Smooth muscle cell (in vitro differentiated cells): ENCODE measurements at regions not wholly inside any gene's neighbourhood (a gene's known extent, or its start where the extent isn't known, plus 50 kb on each side); places are given as distances from the start of the nearest gene placed in this dataset.

Source experiments
- DNase-seq: peaks from one replicate; lab custom pipeline; 2025; ENCODE audit not compliant: unreplicated experiment; lab: John Stamatoyannopoulos, UW
- H2AFZ ChIP-seq: fragments of 200-600 bp; sonication (generic); 2 replicates; pipeline ENCODE4 v1.6.0; 2016; ENCODE audit warnings: antibody characterized with exemption, low read depth, mild to moderate bottlenecking
- H3F3A ChIP-seq: fragments of 200-600 bp; sonication (generic); 2 replicates; pipeline ENCODE4 v1.6.0; 2017; ENCODE audit warnings: antibody characterized with exemption, low read depth
- H3K27ac ChIP-seq: fragments of 200-600 bp; sonication (generic); 2 replicates; pipeline ENCODE4 v1.5.1; 2016; ENCODE audit warnings: low read depth, mild to moderate bottlenecking
- H3K27me3 ChIP-seq: fragments of 200-600 bp; sonication (generic); 2 replicates; pipeline ENCODE4 v1.6.1; 2016; ENCODE audit warnings: low read depth, mild to moderate bottlenecking
- H3K36me3 ChIP-seq: fragments of 200-600 bp; sonication (generic); 2 replicates; pipeline ENCODE4 v1.5.1; 2016; ENCODE audit warnings: low read depth
- H3K4me1 ChIP-seq: fragments of 200-600 bp; sonication (generic); 2 replicates; pipeline ENCODE4 v1.5.1; 2016; ENCODE audit warnings: low read depth
- H3K4me2 ChIP-seq: fragments of 200-600 bp; sonication (generic); 2 replicates; pipeline ENCODE4 v1.6.0; 2016; ENCODE audit warnings: mild to moderate bottlenecking
- H3K4me3 ChIP-seq: fragments of 200-600 bp; sonication (generic); 2 replicates; pipeline ENCODE4 v1.5.1; 2016; ENCODE audit warnings: mild to moderate bottlenecking
- H3K79me2 ChIP-seq: fragments of 200-600 bp; sonication (generic); 2 replicates; pipeline ENCODE4 v1.6.0; 2016; ENCODE audit warnings: low read depth, mild to moderate bottlenecking
- H3K9ac ChIP-seq: fragments of 200-600 bp; sonication (generic); 2 replicates; pipeline ENCODE4 v1.6.0; 2016; ENCODE audit warnings: low read depth
- H3K9me3 ChIP-seq: fragments of 200-600 bp; sonication (generic); replicated peaks from 2 replicates; pipeline ENCODE4 v1.5.1; 2016; ENCODE audit warnings: low read depth
- H4K20me1 ChIP-seq: fragments of 200-600 bp; sonication (generic); 2 replicates; pipeline ENCODE4 v1.6.0; 2016; ENCODE audit warnings: low read depth
- WGBS: methylation state at CpG from one replicate; pipeline ENCODE4 v1.1.7; 2016; ENCODE audit warnings: low lambda C conversion rate; 5-methylcytosine and 5-hydroxymethylcytosine counted together
- TF ChIP-seq, protein P1 (sequence below): fragments of 200-600 bp; sonication (generic); IDR thresholded peaks from 2 replicates; pipeline ENCODE4 v1.5.1; 2017; ENCODE audit warnings: borderline replicate concordance, mild to moderate bottlenecking, antibody characterized with exemption; ENCODE audit not compliant: insufficient read depth, poor library complexity, severe bottlenecking

GRCh38 chr1:104156738-104157137, 407.0 kb downstream of the AMY1C start:
- no peaks in the 10 kb centered on the region for H4K20me1 ChIP-seq
- H3K4me1 ChIP-seq = no peaks in the 10 kb centered on the region
- no peak overlapping the region for H3K4me2 ChIP-seq
- 91% methylated on average over 4 of the region's 4 CpGs for WGBS
- no peaks in the 10 kb centered on the region for H3K79me2 ChIP-seq
- TF ChIP-seq, protein P1, sequence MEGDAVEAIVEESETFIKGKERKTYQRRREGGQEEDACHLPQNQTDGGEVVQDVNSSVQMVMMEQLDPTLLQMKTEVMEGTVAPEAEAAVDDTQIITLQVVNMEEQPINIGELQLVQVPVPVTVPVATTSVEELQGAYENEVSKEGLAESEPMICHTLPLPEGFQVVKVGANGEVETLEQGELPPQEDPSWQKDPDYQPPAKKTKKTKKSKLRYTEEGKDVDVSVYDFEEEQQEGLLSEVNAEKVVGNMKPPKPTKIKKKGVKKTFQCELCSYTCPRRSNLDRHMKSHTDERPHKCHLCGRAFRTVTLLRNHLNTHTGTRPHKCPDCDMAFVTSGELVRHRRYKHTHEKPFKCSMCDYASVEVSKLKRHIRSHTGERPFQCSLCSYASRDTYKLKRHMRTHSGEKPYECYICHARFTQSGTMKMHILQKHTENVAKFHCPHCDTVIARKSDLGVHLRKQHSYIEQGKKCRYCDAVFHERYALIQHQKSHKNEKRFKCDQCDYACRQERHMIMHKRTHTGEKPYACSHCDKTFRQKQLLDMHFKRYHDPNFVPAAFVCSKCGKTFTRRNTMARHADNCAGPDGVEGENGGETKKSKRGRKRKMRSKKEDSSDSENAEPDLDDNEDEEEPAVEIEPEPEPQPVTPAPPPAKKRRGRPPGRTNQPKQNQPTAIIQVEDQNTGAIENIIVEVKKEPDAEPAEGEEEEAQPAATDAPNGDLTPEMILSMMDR = no peak
- H3K9ac ChIP-seq = no peak overlapping the region
- no peaks in the 10 kb centered on the region for H3K9me3 ChIP-seq
- DNase-seq = no peak
- no peaks in the 10 kb centered on the region for H3K27me3 ChIP-seq
- H3K36me3 ChIP-seq = no peaks in the 10 kb centered on the region
- no peaks in the 10 kb centered on the region for H3F3A ChIP-seq
- H3K27ac ChIP-seq = no peak overlapping the region
- H2AFZ ChIP-seq = no peak overlapping the region
- H3K4me3 ChIP-seq = no peak overlapping the region

DNA sequence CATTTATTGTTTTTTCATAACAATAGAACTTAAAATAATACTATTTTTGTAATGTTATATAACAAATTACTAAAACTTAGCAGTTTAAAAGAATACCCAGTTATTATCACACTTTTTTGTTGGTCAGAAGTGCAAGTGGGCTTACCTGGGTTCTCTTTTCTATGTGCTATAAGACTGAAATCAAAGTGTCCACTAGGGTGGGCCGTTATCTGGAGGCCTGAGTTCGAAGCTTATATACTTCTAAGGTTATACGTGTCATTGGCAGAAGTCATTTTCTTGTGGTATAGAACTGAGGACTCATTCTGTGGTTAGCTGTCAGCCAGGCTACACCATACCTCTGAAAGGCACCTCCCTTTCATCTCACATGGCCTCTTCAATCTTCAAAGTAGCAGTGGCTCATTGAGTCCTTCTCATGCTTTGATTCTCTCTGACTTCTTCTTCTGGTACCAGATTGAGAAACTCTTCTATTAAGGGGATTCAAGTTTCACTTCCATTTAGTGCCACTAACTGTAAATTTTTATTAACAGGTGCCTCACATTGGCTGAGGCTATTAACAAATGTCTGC, 414.3 kb downstream of the AMY1C start:
- Histone ChIP-seq H3K4me3 (no peak overlapping the region), H2AFZ (no peak overlapping the region), H4K20me1 (no peaks in the 10 kb centered on the region), H3K27ac (no peak overlapping the region), H3K79me2 (no peaks in the 10 kb centered on the region), H3K36me3 (no peaks in the 10 kb centered on the region), H3K9me3 (no peaks in the 10 kb centered on the region), H3K4me2 (no peak overlapping the region), H3K9ac (no peak overlapping the region), H3F3A (no peaks in the 10 kb centered on the region), H3K27me3 (no peaks in the 10 kb centered on the region), H3K4me1 (no peaks in the 10 kb centered on the region)
- TF ChIP-seq, protein P1 = no peak
- no peak for DNase-seq
- WGBS = 88% methylated on average over 3 of the region's 3 CpGs

- Histone ChIP-seq H3K4me1 (no peaks in the 10 kb centered on the region), H3K79me2 (no peaks in the 10 kb centered on the region), H3K9me3 (no peaks in the 10 kb centered on the region), H3K9ac (no peak overlapping the region), H3K4me2 (no peak overlapping the region), H3K27ac (no peak overlapping the region), H2AFZ (no peak overlapping the region), H4K20me1 (no peaks in the 10 kb centered on the region), H3K4me3 (no peak overlapping the region), H3K36me3 (no peaks in the 10 kb centered on the region), H3F3A (no peaks in the 10 kb centered on the region), H3K27me3 (no peaks in the 10 kb centered on the region)
- no peak for DNase-seq
- 96% methylated on average over 22 of the region's 25 CpGs for WGBS
- TF ChIP-seq, protein P1 = no peak
Measured at GRCh38 chr1:104172243-104172681, 422.6 kb downstream of the AMY1C start.

DNA sequence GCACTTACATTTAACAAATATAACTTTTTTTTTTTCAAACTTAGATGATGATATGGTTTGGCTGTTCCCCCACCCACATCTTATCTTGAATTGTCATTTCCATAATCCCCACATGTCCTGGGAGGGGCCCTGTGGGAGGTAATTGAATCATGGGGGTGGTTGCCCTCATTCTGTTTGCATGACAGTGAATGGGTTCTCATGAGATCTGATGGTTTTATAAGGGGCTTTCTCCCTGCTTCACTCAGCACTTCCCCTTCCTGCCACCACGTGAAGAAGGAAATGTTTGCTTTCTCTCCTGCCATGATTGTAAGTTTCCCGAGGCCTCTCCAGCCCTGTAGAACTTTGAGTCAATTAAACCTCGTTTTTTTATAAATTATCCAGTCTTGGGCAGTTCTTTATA, 432.6 kb downstream of the AMY1C start:
- DNase-seq = no peak
- Histone ChIP-seq H3K9me3 (no peaks in the 10 kb centered on the region), H4K20me1 (no peaks in the 10 kb centered on the region), H3K79me2 (no peaks in the 10 kb centered on the region), H3K9ac (no peak overlapping the region), H3F3A (no peaks in the 10 kb centered on the region), H3K4me1 (no peaks in the 10 kb centered on the region), H3K36me3 (no peaks in the 10 kb centered on the region), H3K4me2 (no peak overlapping the region), H3K27me3 (no peaks in the 10 kb centered on the region), H3K27ac (no peak overlapping the region), H3K4me3 (no peak overlapping the region), H2AFZ (no peak overlapping the region)
- WGBS = 51% methylated on average over 3 of the region's 3 CpGs
- TF ChIP-seq, protein P1 = no peak
